GM19351 (cell line): ENCODE measurements at regions not wholly inside any gene's neighbourhood (a gene's known extent, or its start where the extent isn't known, plus 50 kb on each side); places are given as distances from the start of the nearest gene placed in this dataset.
"Not testable (repeated sequence)": the region's sequence is repeated elsewhere in the genome, so short reads cannot be mapped to it uniquely, and the experiment has no call there.

Source experiments
- ATAC-seq: cut with Tn5 transposase; IDR thresholded peaks from one replicate; pipeline ENCODE4 v1.9.1; 2021; ENCODE audit warnings: mild to moderate bottlenecking, moderate library complexity; ENCODE audit not compliant: unreplicated experiment

- no peak for ATAC-seq
Measured at GRCh38 chr3:130569461-130570365, 52.7 kb downstream of the COL6A6 start.

GRCh38 chr3:130572769-130573168 lies 55.8 kb downstream of the COL6A6 start:
- ATAC-seq = no peak

- no peak for ATAC-seq
Measured at GRCh38 chr3:130576375-130577266, 59.6 kb downstream of the COL6A6 start.

GRCh38 chr3:130582457-130583153 lies 65.6 kb downstream of the COL6A6 start:
- peak; percentile 97 for ATAC-seq

- ATAC-seq = not testable (repeated sequence)
Measured at GRCh38 chr3:130594749-130595148, 77.8 kb downstream of the COL6A6 start.

- no peak for ATAC-seq
Measured at GRCh38 chr3:130596484-130596883, 79.5 kb downstream of the COL6A6 start.

GRCh38 chr3:130601442-130601971 lies 84.5 kb downstream of the COL6A6 start:
- ATAC-seq = no peak

- ATAC-seq = no peak
Measured at GRCh38 chr3:130604806-130605205, 87.8 kb downstream of the COL6A6 start.

GRCh38 chr3:130606336-130606735 lies 89.4 kb downstream of the COL6A6 start:
- ATAC-seq = no peak

- ATAC-seq = no peak
Measured at GRCh38 chr3:130607553-130608154, 90.7 kb downstream of the COL6A6 start.

- ATAC-seq = no peak
Measured at GRCh38 chr3:130609166-130609979, 92.4 kb downstream of the COL6A6 start.

- ATAC-seq = no peak
Measured at GRCh38 chr3:130619196-130619595, 102.2 kb downstream of the COL6A6 start.

GRCh38 chr3:130621824-130622223 lies 104.8 kb downstream of the COL6A6 start:
- no peak for ATAC-seq

GRCh38 chr3:130626049-130626448 lies 109.1 kb downstream of the COL6A6 start:
- no peak for ATAC-seq

- no peak for ATAC-seq
Measured at GRCh38 chr3:130627143-130627855, 110.3 kb downstream of the COL6A6 start.

- ATAC-seq = no peak
Measured at GRCh38 chr3:130627882-130628281, 110.9 kb downstream of the COL6A6 start.
